ENCODE measurements at regions not wholly inside any gene's neighbourhood (a gene's known extent, or its start where the extent isn't known, plus 50 kb on each side); places are given as distances from the start of the nearest gene placed in this dataset.

DNA sequence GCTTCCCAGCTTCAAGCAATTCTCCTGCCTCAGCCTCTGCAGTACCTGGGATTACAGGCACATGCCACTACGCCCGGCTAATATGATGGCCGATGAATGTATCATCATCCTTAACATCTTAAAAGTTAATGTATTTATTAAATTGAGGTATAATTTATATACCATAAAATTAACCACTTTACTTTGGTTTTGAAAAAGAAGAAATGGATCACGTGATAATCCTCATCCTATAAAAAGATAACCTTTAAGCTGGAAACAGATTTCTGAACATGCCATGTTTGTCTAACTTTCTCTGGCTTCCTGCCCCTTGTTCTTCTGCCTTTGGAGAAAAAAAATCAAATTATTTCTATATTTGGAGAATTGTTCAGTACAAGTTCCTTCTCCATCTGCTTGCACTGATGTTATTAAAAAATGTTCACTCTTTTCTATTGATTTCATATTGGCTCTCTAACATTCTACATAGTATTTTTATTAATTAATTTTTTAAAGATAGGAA, 57.0 kb upstream of the ACTR3 start:
- Histone ChIP-seq H4K20me1 (ENCODE audit: insufficient read depth) (no peaks in the 10 kb centered on the region), H3K27me3 (ENCODE audit: insufficient read depth, low read depth) (no peaks in the 10 kb centered on the region), H3K9me3 (ENCODE audit: insufficient read depth, low read depth) (no peaks in the 10 kb centered on the region), H3K27ac (no peak overlapping the region), H3K36me3 (ENCODE audit: low read depth) (no peaks in the 10 kb centered on the region), H3K4me3 (no peak overlapping the region), H3K79me2 (ENCODE audit: low read depth) (no peaks in the 10 kb centered on the region), H2AFZ (no peak overlapping the region), H3K9me2 (ENCODE audit: insufficient read depth) (no peaks in the 10 kb centered on the region), H3K4me2 (no peak overlapping the region), H3F3A (ENCODE audit: insufficient read depth, low read depth) (peaks cover 7% of the 10 kb centered on the region; the same call in 1 of the 2 replicates), H3K4me1 (replicated peaks; ENCODE audit: insufficient read depth) (peaks cover 10% of the 10 kb centered on the region)
- intact Hi-C loops (cut with micrococcal nuclease; ENCODE audit: unreplicated experiment) = no loop called here
- no peak for TF ChIP-seq EZH2 (IDR thresholded peaks at IDR 0.05; ENCODE audit: low read depth)
- TF ChIP-seq, protein P1, sequence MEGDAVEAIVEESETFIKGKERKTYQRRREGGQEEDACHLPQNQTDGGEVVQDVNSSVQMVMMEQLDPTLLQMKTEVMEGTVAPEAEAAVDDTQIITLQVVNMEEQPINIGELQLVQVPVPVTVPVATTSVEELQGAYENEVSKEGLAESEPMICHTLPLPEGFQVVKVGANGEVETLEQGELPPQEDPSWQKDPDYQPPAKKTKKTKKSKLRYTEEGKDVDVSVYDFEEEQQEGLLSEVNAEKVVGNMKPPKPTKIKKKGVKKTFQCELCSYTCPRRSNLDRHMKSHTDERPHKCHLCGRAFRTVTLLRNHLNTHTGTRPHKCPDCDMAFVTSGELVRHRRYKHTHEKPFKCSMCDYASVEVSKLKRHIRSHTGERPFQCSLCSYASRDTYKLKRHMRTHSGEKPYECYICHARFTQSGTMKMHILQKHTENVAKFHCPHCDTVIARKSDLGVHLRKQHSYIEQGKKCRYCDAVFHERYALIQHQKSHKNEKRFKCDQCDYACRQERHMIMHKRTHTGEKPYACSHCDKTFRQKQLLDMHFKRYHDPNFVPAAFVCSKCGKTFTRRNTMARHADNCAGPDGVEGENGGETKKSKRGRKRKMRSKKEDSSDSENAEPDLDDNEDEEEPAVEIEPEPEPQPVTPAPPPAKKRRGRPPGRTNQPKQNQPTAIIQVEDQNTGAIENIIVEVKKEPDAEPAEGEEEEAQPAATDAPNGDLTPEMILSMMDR (conservative IDR thresholded peaks at IDR 0.05) = no peak
- DNase-seq = no peak
- no TSS peak for BruUV-seq (replicated peaks)
- POLR2A ChIA-PET (ENCODE audit: unreplicated experiment) = interaction anchor here (0.5 kb wide), 1 partner anchor 76 kb away, joined by 3 read pairs; the partner anchor contains the start of gene SLC35F5
- CTCF ChIA-PET = no interaction called here

DNA sequence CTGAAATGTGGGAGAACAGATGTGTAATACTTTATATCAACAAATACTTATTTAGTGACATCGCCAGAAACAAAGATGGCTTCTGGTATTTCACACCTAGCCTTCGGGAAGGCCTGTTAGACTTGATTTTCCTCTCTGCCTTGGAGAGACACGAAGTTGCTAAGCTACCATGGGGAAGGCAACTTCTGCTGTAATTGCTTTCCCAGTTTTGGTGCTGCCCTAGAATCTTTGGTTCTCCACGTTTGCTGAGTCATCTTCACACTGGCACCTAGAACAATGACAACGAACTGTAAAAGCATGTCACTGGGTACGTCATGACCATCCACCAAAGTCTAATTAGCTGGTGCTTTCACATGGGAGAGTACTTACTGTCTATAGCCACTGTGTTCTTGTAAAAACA, 58.7 kb upstream of the ACTR3 start:
- ChIA-PET POLR2A (ENCODE audit: unreplicated experiment) (interaction anchor here (0.6 to 0.7 kb wide), 3 partner anchors 28 to 175 kb away, joined by 3 to 5 read pairs (median 4); no protein-coding TSS in a partner anchor), CTCF (no interaction called here)
- H4K20me1 ChIP-seq (ENCODE audit: insufficient read depth) = no peaks in the 10 kb centered on the region
- intact Hi-C loops (cut with micrococcal nuclease; ENCODE audit: unreplicated experiment) = loop anchor here (1.0 to 2.0 kb wide), 3 partner anchors 46 to 75 kb away; partner anchors contain the start of gene SLC35F5
- H2AFZ ChIP-seq = no peak overlapping the region; the same call in 1 of the 2 replicates
- H3K79me2 ChIP-seq (ENCODE audit: low read depth) = no peaks in the 10 kb centered on the region
- peaks cover 10% of the 10 kb centered on the region for H3K4me1 ChIP-seq (replicated peaks; ENCODE audit: insufficient read depth)
- peaks cover 7% of the 10 kb centered on the region; the same call in 1 of the 2 replicates for H3F3A ChIP-seq (ENCODE audit: insufficient read depth, low read depth)
- no peaks in the 10 kb centered on the region for H3K36me3 ChIP-seq (ENCODE audit: low read depth)
- TF ChIP-seq, protein P1 (conservative IDR thresholded peaks at IDR 0.05) = no peak
- no peak for TF ChIP-seq EZH2 (IDR thresholded peaks at IDR 0.05; ENCODE audit: low read depth)
- BruUV-seq (replicated peaks) = no TSS peak
- H3K4me3 ChIP-seq = no peak overlapping the region
- H3K27me3 ChIP-seq (ENCODE audit: insufficient read depth, low read depth) = no peaks in the 10 kb centered on the region
- peak overlapping the region; percentile 54; the same call in 1 of the 2 replicates for H3K4me2 ChIP-seq
- DNase-seq = peak; percentile 71 to 93
- peak overlapping the region; percentile 80 for H3K27ac ChIP-seq
- no peaks in the 10 kb centered on the region for H3K9me2 ChIP-seq (ENCODE audit: insufficient read depth)
- no peaks in the 10 kb centered on the region for H3K9me3 ChIP-seq (ENCODE audit: insufficient read depth, low read depth)

DNA sequence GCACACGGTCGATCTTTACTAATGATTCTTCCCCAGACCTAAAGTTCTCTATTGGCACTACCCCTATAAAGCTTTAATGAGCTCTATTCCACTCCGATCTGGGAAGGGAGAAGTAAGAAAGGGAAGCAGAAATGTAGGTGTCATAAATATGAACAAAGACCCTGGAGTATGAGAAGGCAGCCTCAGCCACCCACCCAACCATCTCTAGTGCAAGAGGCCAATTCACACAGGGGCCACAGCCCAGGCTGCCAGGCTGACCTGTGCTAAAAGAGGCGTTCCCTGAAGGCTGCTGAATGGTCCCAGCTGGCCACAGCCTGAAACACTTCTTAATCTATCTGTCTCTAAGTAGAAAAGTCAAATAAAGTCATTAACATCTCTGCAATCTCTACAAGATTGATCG, 60.1 kb upstream of the ACTR3 start:
- Histone ChIP-seq H3K4me3 (no peak overlapping the region), H3K36me3 (ENCODE audit: low read depth) (no peaks in the 10 kb centered on the region), H3K9me3 (ENCODE audit: insufficient read depth, low read depth) (no peaks in the 10 kb centered on the region), H2AFZ (no peak overlapping the region), H3K4me2 (no peak overlapping the region), H3K4me1 (replicated peaks; ENCODE audit: insufficient read depth) (peaks cover 10% of the 10 kb centered on the region), H4K20me1 (ENCODE audit: insufficient read depth) (no peaks in the 10 kb centered on the region), H3K79me2 (ENCODE audit: low read depth) (no peaks in the 10 kb centered on the region), H3K27ac (no peak overlapping the region), H3K9me2 (ENCODE audit: insufficient read depth) (no peaks in the 10 kb centered on the region), H3K27me3 (ENCODE audit: insufficient read depth, low read depth) (no peaks in the 10 kb centered on the region), H3F3A (ENCODE audit: insufficient read depth, low read depth) (peaks cover 7% of the 10 kb centered on the region; the same call in 1 of the 2 replicates)
- TF ChIP-seq EZH2 (IDR thresholded peaks at IDR 0.05; ENCODE audit: low read depth) = no peak
- TF ChIP-seq, protein P1 (conservative IDR thresholded peaks at IDR 0.05) = no peak
- no peak for DNase-seq
- intact Hi-C loops (cut with micrococcal nuclease; ENCODE audit: unreplicated experiment) = loop anchor here (2.0 kb wide), 1 partner anchor 47 kb away; no protein-coding TSS in a partner anchor
- POLR2A ChIA-PET (ENCODE audit: unreplicated experiment) = no interaction called here
- no TSS peak for BruUV-seq (replicated peaks)
- CTCF ChIA-PET = no interaction called here

Data from PC-9 (cell line).